ENCODE measurements at regions not wholly inside any gene's neighbourhood (a gene's known extent, or its start where the extent isn't known, plus 50 kb on each side); places are given as distances from the start of the nearest gene placed in this dataset.
A peak's percentile ranks its signal among the peaks of the same experiment; 100 is the strongest.

DNA sequence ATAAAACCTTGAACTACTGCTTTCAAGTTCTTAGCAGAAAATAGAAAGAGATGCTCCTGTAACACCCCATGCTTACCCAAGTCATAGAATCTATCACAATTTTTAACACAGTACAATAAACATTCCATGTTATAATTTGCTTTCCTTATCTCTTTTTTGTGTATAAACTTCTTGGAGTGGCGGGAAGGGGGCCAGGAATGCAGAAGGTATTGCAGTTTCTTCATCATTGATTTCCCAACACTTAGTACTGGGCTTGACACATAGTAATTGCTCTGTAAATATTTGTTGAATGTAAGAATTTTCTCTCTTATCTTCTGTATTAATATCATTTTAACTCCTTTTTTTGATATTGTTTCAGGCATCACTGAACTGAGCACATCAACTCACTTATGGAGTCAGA, 535.8 kb downstream of the KCTD12 start:
- no peak overlapping the region for H3K27ac ChIP-seq
- no peak overlapping the region for H3K9ac ChIP-seq (ENCODE audit: insufficient read length)
- H3K36me3 ChIP-seq (ENCODE audit: insufficient read depth, low read length): no peaks in the 10 kb centered on the region
- H3K9me3 ChIP-seq (ENCODE audit: low read depth, low read length): no peaks in the 10 kb centered on the region
- TF ChIP-seq POLR2AphosphoS5 (IDR thresholded peaks at IDR 0.05; ENCODE audit: borderline replicate concordance, low read depth, low read length): no peak
- TF ChIP-seq FOXP2 (optimal IDR thresholded peaks at IDR 0.05; ENCODE audit: control extremely low read depth, extremely low read length, insufficient read depth): no peak
- no peak for TF ChIP-seq EZH2 (IDR thresholded peaks at IDR 0.05)
- no peak overlapping the region for H3K4me3 ChIP-seq
- no peak for DNase-seq (ENCODE audit: low read depth, low spot score)

DNA sequence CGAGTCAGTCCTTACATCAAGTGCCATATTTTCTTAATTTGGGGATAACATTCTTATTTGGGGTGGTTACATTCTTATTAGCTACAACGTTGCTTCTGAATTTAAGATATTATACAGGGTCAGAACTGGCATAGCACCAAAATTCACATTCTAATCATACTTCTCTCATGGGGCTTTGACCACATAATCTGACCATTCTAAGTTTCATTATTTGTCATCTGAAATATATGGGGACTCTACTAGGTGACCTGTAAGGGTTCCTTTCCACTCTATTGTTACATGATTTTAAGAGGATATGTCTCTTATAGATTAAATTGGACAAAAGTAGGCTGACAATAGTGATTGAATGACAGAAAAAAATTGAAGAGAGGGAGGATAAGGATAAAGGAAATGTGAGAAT, 536.5 kb downstream of the KCTD12 start:
- H3K9me3 ChIP-seq (ENCODE audit: low read depth, low read length): no peaks in the 10 kb centered on the region
- no peak for TF ChIP-seq POLR2AphosphoS5 (IDR thresholded peaks at IDR 0.05; ENCODE audit: borderline replicate concordance, low read depth, low read length)
- no peak for TF ChIP-seq FOXP2 (optimal IDR thresholded peaks at IDR 0.05; ENCODE audit: control extremely low read depth, extremely low read length, insufficient read depth)
- no peak for TF ChIP-seq EZH2 (IDR thresholded peaks at IDR 0.05)

DNA sequence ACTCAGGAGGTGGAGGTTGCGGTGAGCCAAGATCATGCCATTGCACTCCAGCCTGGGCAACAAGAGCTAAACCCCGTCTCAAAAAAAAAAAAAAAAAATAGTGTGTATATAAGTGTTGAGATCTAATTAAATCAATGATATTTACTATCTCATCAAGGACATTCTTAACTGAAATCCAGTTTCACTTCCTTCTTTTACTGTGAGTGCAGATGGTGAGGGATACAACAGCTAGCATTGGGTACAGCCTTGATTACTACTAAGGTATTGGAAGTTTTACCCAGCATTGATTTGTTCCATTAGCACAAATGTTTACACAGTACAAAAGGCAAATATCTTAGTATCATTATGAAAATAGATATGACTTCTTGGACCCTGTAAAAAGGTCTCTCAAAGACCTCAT, 546.6 kb downstream of the KCTD12 start:
- H3K9ac ChIP-seq (ENCODE audit: insufficient read length): no peak overlapping the region
- H3K36me3 ChIP-seq (ENCODE audit: insufficient read depth, low read length): no peaks in the 10 kb centered on the region
- no peak overlapping the region for H3K27ac ChIP-seq
- DNase-seq (ENCODE audit: low read depth, low spot score): no peak
- no peaks in the 10 kb centered on the region for H3K9me3 ChIP-seq (ENCODE audit: low read depth, low read length)
- H3K4me3 ChIP-seq: no peak overlapping the region
- no peak for TF ChIP-seq EZH2 (IDR thresholded peaks at IDR 0.05)
- TF ChIP-seq FOXP2 (optimal IDR thresholded peaks at IDR 0.05; ENCODE audit: control extremely low read depth, extremely low read length, insufficient read depth): no peak
- TF ChIP-seq POLR2AphosphoS5 (IDR thresholded peaks at IDR 0.05; ENCODE audit: borderline replicate concordance, low read depth, low read length): no peak

More for the DNA sequence above, 536.5 kb downstream of the KCTD12 start:
- H3K36me3 ChIP-seq (ENCODE audit: insufficient read depth, low read length): no peaks in the 10 kb centered on the region
- H3K4me3 ChIP-seq: no peak overlapping the region
- H3K27ac ChIP-seq: no peak overlapping the region
- DNase-seq (ENCODE audit: low read depth, low spot score): no peak
- H3K9ac ChIP-seq (ENCODE audit: insufficient read length): no peak overlapping the region

DNA sequence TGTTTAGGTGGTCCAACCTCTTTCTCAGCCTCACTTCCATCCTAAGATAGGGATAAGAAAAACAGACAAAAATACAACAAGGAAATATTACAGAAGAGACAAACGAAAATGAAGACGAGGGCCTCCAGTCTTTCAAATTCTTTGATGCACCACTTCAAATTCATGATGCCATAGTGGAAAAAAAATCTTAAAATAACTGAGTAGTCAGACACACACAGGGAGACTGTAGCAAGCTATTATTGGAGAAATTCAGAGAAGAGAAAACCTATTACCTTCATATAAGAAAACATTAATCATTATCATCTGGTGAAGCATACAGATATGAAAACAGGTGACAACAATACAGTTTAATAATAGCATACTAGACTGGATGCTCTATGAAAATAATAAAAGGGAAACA, 548.2 kb downstream of the KCTD12 start:
- no peak overlapping the region for H3K4me3 ChIP-seq
- no peaks in the 10 kb centered on the region for H3K36me3 ChIP-seq (ENCODE audit: insufficient read depth, low read length)
- H3K27ac ChIP-seq: no peak overlapping the region
- H3K9me3 ChIP-seq (ENCODE audit: low read depth, low read length): no peaks in the 10 kb centered on the region
- TF ChIP-seq POLR2AphosphoS5 (IDR thresholded peaks at IDR 0.05; ENCODE audit: borderline replicate concordance, low read depth, low read length) (no peak), FOXP2 (optimal IDR thresholded peaks at IDR 0.05; ENCODE audit: control extremely low read depth, extremely low read length, insufficient read depth) (no peak), EZH2 (IDR thresholded peaks at IDR 0.05) (no peak)
- H3K9ac ChIP-seq (ENCODE audit: insufficient read length): no peak overlapping the region
- DNase-seq (ENCODE audit: low read depth, low spot score): no peak

DNA sequence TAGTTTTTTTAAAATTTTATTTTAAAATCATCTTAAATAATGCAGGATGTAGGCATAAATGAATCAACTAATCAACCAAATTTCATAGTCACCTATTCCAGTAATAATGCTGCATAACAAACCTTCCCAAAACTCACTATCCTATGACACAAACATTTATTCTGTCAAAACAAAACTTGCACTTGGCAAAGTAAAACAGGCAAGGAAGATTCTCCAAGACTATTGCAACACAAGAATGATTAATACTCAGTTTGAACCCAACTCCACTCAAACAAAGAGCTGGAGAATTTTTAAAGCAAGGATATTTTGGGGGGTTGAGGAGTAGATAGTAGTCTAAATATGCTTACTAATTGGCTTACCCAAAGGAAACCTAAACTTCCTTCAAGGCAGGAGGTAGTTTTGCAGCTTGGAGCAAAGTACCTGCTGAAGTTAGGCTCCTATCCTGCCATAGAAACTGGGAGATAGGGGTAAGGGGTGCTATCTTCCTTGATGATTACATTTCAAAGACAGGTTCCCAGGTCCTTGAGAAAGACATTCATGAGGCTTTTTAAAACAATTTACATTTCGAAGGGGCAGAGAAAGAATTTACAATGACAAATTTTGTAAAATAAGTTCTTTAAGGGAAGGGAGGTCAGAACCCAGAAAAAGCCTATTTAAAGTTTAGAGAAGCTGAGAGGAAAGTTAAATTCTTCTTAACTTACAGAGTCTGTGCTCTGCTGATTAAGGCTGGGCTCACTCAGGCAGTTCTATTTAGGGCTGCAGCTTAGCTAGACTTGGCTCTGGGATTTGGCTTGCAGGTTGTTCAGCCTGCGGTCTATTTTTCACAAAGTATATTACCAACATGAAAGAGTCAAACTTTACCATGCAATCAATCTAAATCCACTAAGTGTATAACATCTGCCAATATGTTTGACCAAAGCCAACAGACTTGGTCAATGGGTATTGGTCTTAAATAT, 549.0 kb downstream of the KCTD12 start:
- Histone ChIP-seq H3K9me3 (ENCODE audit: low read depth, low read length) (no peaks in the 10 kb centered on the region), H3K9ac (ENCODE audit: insufficient read length) (no peak overlapping the region), H3K4me3 (no peak overlapping the region), H3K27ac (no peak overlapping the region), H3K36me3 (ENCODE audit: insufficient read depth, low read length) (no peaks in the 10 kb centered on the region)
- no peak for DNase-seq (ENCODE audit: low read depth, low spot score)
- TF ChIP-seq POLR2AphosphoS5 (IDR thresholded peaks at IDR 0.05; ENCODE audit: borderline replicate concordance, low read depth, low read length) (no peak), EZH2 (IDR thresholded peaks at IDR 0.05) (no peak), FOXP2 (optimal IDR thresholded peaks at IDR 0.05; ENCODE audit: control extremely low read depth, extremely low read length, insufficient read depth) (no peak)

DNA sequence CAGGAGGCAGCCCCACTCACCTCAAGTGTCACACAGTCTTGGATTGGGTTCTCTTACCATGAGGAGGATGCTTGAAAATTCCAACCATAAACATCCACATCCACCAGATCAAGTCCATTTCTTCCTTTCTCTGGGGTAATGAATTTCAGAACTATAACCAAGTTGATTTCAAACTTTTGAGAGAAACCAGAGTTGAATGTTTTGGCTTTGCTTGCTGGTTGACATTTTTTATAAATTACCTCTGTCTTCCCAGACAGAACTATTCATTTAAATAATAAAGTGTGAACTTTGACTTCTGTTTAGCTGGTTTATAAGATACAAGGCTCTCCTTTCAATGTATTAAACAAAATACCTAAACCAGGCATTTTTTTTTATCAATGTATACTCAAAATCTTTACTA, 550.7 kb downstream of the KCTD12 start:
- Histone ChIP-seq H3K9me3 (ENCODE audit: low read depth, low read length) (no peaks in the 10 kb centered on the region), H3K27ac (no peak overlapping the region), H3K9ac (ENCODE audit: insufficient read length) (no peak overlapping the region), H3K4me3 (no peak overlapping the region), H3K36me3 (ENCODE audit: insufficient read depth, low read length) (no peaks in the 10 kb centered on the region)
- no peak for TF ChIP-seq FOXP2 (optimal IDR thresholded peaks at IDR 0.05; ENCODE audit: control extremely low read depth, extremely low read length, insufficient read depth)
- TF ChIP-seq POLR2AphosphoS5 (IDR thresholded peaks at IDR 0.05; ENCODE audit: borderline replicate concordance, low read depth, low read length): no peak
- TF ChIP-seq EZH2 (IDR thresholded peaks at IDR 0.05): no peak
- DNase-seq (ENCODE audit: low read depth, low spot score): no peak

DNA sequence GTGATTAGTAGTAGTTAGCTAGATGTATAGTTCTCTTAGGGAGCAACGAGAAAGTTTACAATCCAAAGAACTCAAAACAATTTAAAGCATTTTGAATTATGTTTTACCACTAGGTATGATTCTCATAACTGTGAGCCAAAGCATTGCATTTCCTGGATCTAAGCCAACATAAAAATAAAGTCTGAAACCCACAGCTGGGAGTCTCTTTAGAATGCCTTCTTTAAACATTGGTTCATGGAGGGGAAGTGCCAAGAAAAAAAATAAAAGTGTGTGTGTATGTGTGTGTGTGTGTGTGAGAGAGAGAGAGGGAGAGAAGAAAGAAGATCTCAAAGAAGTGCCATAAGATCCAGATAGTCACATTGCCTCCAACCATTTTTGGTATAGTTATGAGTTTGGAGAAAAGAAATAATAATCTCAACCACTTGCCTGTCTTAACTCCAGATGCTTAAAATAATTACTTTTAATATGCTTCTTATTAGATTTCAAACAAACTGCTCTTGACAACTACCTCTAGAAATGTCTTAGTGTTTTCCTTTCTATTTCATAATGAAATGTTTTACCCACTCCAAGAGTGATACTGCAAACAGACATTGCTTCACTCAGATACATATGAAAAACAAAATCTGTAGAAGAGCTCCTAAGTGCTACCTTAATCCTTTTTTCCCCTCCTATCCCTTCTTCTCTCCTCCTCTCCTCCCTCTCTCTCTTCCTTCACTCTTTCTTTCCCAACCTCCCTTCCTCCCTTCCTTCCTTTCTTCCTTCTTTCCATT, 554.1 kb downstream of the KCTD12 start:
- H3K36me3 ChIP-seq (ENCODE audit: insufficient read depth, low read length): no peaks in the 10 kb centered on the region
- TF ChIP-seq FOXP2 (optimal IDR thresholded peaks at IDR 0.05; ENCODE audit: control extremely low read depth, extremely low read length, insufficient read depth) (no peak), EZH2 (IDR thresholded peaks at IDR 0.05) (no peak), POLR2AphosphoS5 (IDR thresholded peaks at IDR 0.05; ENCODE audit: borderline replicate concordance, low read depth, low read length) (no peak)
- H3K9ac ChIP-seq (ENCODE audit: insufficient read length): no peak overlapping the region
- peak overlapping the region; percentile 72; the same call in 1 of the 2 replicates for H3K27ac ChIP-seq
- peak overlapping the region; percentile 44; the same call in 1 of the 2 replicates for H3K4me3 ChIP-seq
- DNase-seq (ENCODE audit: low read depth, low spot score): peak; percentile 58
- no peaks in the 10 kb centered on the region for H3K9me3 ChIP-seq (ENCODE audit: low read depth, low read length)

DNA sequence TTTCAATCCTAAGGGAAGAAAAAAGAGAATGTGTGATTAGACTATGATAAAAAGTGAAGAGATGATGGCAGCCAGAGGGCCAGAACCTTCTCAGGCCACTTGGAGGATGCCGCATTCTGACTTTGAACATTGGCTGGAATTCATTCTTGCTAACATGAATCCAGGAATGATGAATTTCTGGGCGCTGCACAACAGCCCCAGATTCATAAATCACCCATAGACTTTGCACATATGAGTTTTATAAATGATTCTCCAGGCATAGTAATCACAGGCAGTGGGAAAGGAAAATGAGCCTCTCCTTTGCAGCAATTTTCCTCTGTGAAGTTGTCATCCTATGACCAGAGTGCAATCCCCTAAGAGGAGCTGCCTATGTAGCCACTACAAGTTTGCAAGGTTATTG, 555.4 kb downstream of the KCTD12 start:
- DNase-seq (ENCODE audit: low read depth, low spot score): no peak
- TF ChIP-seq POLR2AphosphoS5 (IDR thresholded peaks at IDR 0.05; ENCODE audit: borderline replicate concordance, low read depth, low read length): no peak
- TF ChIP-seq FOXP2 (optimal IDR thresholded peaks at IDR 0.05; ENCODE audit: control extremely low read depth, extremely low read length, insufficient read depth): no peak

More for the DNA sequence above, 555.4 kb downstream of the KCTD12 start:
- peak overlapping the region; percentile 42; the same call in 1 of the 2 replicates for H3K27ac ChIP-seq
- H3K4me3 ChIP-seq: no peak overlapping the region
- no peaks in the 10 kb centered on the region for H3K36me3 ChIP-seq (ENCODE audit: insufficient read depth, low read length)
- H3K9me3 ChIP-seq (ENCODE audit: low read depth, low read length): no peaks in the 10 kb centered on the region
- H3K9ac ChIP-seq (ENCODE audit: insufficient read length): no peak overlapping the region
